Fibroblast of skin of scalp (primary cell): ENCODE measurements at regions not wholly inside any gene's neighbourhood (a gene's known extent, or its start where the extent isn't known, plus 50 kb on each side); places are given as distances from the start of the nearest gene placed in this dataset.

Source experiments
- DNase-seq: peaks from one replicate; pipeline ENCODE4 v3.0.0-alpha.2; 2013

- DNase-seq = no peak
Observed at GRCh38 chr18:37657493-37657892, 91.9 kb upstream of the CELF4 start.

- DNase-seq = no peak
Observed at GRCh38 chr18:37654731-37655369, 89.3 kb upstream of the CELF4 start.

GRCh38 chr18:37654034-37654433 lies 88.4 kb upstream of the CELF4 start:
- no peak for DNase-seq

GRCh38 chr18:37653618-37654017 lies 88.0 kb upstream of the CELF4 start:
- DNase-seq = no peak

GRCh38 chr18:37649930-37650329 lies 84.3 kb upstream of the CELF4 start:
- no peak for DNase-seq

- no peak for DNase-seq
Observed at GRCh38 chr18:37649416-37649815, 83.8 kb upstream of the CELF4 start.

GRCh38 chr18:37641573-37641972 lies 76.0 kb upstream of the CELF4 start:
- DNase-seq = no peak

- no peak for DNase-seq
Observed at GRCh38 chr18:37640504-37640903, 74.9 kb upstream of the CELF4 start.

GRCh38 chr18:37639846-37640245 lies 74.2 kb upstream of the CELF4 start:
- DNase-seq = no peak

GRCh38 chr18:37637478-37637850 lies 71.9 kb upstream of the CELF4 start:
- DNase-seq = no peak

GRCh38 chr18:37636831-37637477 lies 71.4 kb upstream of the CELF4 start:
- no peak for DNase-seq

- DNase-seq = no peak
Observed at GRCh38 chr18:37634516-37634915, 68.9 kb upstream of the CELF4 start.

GRCh38 chr18:37631422-37631821 lies 65.8 kb upstream of the CELF4 start:
- no peak for DNase-seq

- DNase-seq = no peak
Observed at GRCh38 chr18:37630334-37630733, 64.7 kb upstream of the CELF4 start.

GRCh38 chr18:37628470-37629220 lies 63.0 kb upstream of the CELF4 start:
- no peak for DNase-seq

- no peak for DNase-seq
Observed at GRCh38 chr18:37624318-37624717, 58.7 kb upstream of the CELF4 start.

GRCh38 chr18:37619964-37620363 lies 54.4 kb upstream of the CELF4 start:
- no peak for DNase-seq

GRCh38 chr18:37617623-37618022 lies 52.0 kb upstream of the CELF4 start:
- DNase-seq = no peak
